ENCODE measurements at regions not wholly inside any gene's neighbourhood (a gene's known extent, or its start where the extent isn't known, plus 50 kb on each side); places are given as distances from the start of the nearest gene placed in this dataset.

DNA sequence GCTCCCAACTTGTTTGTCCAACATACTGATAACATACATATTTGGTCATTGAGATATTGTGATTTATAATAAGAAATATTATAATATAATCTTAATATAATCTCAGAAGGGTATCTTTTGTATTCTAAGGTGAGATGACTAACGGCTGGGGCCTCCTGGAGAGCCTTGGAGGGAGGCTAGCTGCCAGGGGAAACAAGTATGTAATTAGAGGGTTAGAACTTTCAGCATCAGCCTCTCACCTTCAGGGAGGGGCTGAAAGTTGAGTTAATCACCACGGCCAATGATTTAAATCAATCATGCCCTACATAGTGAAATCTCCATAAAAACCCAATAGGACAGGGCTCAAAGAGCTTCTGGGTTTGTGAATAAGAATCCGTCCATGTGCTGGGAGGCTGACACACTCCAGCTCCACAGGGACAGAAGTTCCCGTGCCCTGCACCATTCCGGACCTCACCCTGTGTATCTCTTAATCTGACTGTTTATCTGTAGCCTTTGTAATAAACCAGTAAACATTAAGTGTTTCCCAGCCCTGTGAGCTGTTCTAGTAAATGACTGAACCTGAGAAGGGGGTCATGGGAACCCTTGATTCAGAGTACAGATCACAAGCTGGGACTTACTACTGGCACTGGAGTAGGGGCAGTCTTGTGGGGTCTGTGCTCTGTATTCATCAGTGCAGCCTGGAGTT is 86.3 kb upstream of the STEAP1B start:
- ATAC-seq (no peak), DNase-seq (no peak)
- Histone ChIP-seq H3K4me1 (peaks cover 21 to 66% of the 10 kb centered on the region in 2 donors), H3K27me3 (no peaks in the 10 kb centered on the region), H3K4me3 (no peak overlapping the region), H3K27ac (no peak overlapping the region), H3K36me3 (no peaks in the 10 kb centered on the region), H3K9me3 (no peaks in the 10 kb centered on the region)
- in situ Hi-C loops (cut with MboI; ENCODE audit: low sequenced_read_pairs in 4 of 4) (no loop called here), intact Hi-C loops (cut with DNase I; ENCODE audit: low total_unique reads) (no loop called here)
- TF ChIP-seq CTCF (IDR thresholded peaks at IDR 0.05 in 4 of 5, conservative IDR thresholded peaks at IDR 0.05 in 1 of 5) (no peak), POLR2A (IDR thresholded peaks at IDR 0.05) (no peak)

- no peak overlapping the region for H3K4me3 ChIP-seq
- H3K9me3 ChIP-seq, result no peaks in the 10 kb centered on the region
- H3K36me3 ChIP-seq, result no peaks in the 10 kb centered on the region
- intact Hi-C loops (cut with DNase I; ENCODE audit: low total_unique reads) (no loop called here), in situ Hi-C loops (cut with MboI; ENCODE audit: low sequenced_read_pairs in 4 of 4) (no loop called here)
- H3K4me1 ChIP-seq, result peaks cover 17 to 51% of the 10 kb centered on the region in 2 donors
- no peaks in the 10 kb centered on the region for H3K27me3 ChIP-seq
- ATAC-seq (no peak), DNase-seq (no peak)
- TF ChIP-seq CTCF (IDR thresholded peaks at IDR 0.05 in 4 of 5, conservative IDR thresholded peaks at IDR 0.05 in 1 of 5) (no peak), POLR2A (IDR thresholded peaks at IDR 0.05) (no peak)
- H3K27ac ChIP-seq, result no peak overlapping the region
These were observed 84.2 kb upstream of the STEAP1B start for GRCh38 chr7:22584179-22584578.

- peak in 1 of 2 donors; percentile 65 for ATAC-seq
- no peak for TF ChIP-seq CTCF (IDR thresholded peaks at IDR 0.05 in 4 of 5, conservative IDR thresholded peaks at IDR 0.05 in 1 of 5)
- no peak for TF ChIP-seq POLR2A (IDR thresholded peaks at IDR 0.05)
- Histone ChIP-seq H3K27ac (no peak overlapping the region), H3K27me3 (no peaks in the 10 kb centered on the region), H3K36me3 (no peaks in the 10 kb centered on the region), H3K4me3 (no peak overlapping the region), H3K4me1 (peaks cover 19 to 48% of the 10 kb centered on the region in 2 donors), H3K9me3 (no peaks in the 10 kb centered on the region)
- no peak for DNase-seq
- intact Hi-C loops (cut with DNase I; ENCODE audit: low total_unique reads) (no loop called here), in situ Hi-C loops (cut with MboI; ENCODE audit: low sequenced_read_pairs in 4 of 4) (no loop called here)
These were observed 83.1 kb upstream of the STEAP1B start for GRCh38 chr7:22582863-22583622.

- Histone ChIP-seq H3K9me3 (no peaks in the 10 kb centered on the region), H3K4me1 (peaks cover 32 to 53% of the 10 kb centered on the region in 2 donors), H3K36me3 (no peaks in the 10 kb centered on the region), H3K27me3 (no peaks in the 10 kb centered on the region), H3K27ac (no peak overlapping the region), H3K4me3 (no peak overlapping the region)
- intact Hi-C loops (cut with DNase I; ENCODE audit: low total_unique reads) (no loop called here), in situ Hi-C loops (cut with MboI; ENCODE audit: low sequenced_read_pairs in 4 of 4) (no loop called here)
- no peak for TF ChIP-seq POLR2A (IDR thresholded peaks at IDR 0.05)
- TF ChIP-seq CTCF (IDR thresholded peaks at IDR 0.05 in 4 of 5, conservative IDR thresholded peaks at IDR 0.05 in 1 of 5), result no peak
- ATAC-seq, result no peak
- no peak for DNase-seq
These were observed 81.1 kb upstream of the STEAP1B start for GRCh38 chr7:22581099-22581498.

Measured in gastrocnemius medialis (tissue), 4 donors.